Prostate gland (tissue), 2 donors: ENCODE measurements at regions not wholly inside any gene's neighbourhood (a gene's known extent, or its start where the extent isn't known, plus 50 kb on each side); places are given as distances from the start of the nearest gene placed in this dataset.

Experiments
- POLR2A ChIP-seq: fragments of 450-650 bp; IDR thresholded peaks from one replicate; pipeline ENCODE4 v1.6.1; 2016; ENCODE audit warnings: antibody characterized with exemption, mild to moderate bottlenecking
- TF ChIP-seq, protein P1 (sequence below), 4 experiments: fragments of 200-600 bp in 2 of 4; fragments of 450-650 bp in 2 of 4; sonication (generic) in 2 of 4; IDR thresholded peaks; 1 replicate in 3 of 4; 2 replicates in 1 of 4; pipeline ENCODE4 v1.5.1; 2016 to 2019; ENCODE audit warnings: antibody characterized with exemption in 4 of 4, mild to moderate bottlenecking in 2 of 4, moderate library complexity in 2 of 4

GRCh38 chr18:78496079-78496478, 483.5 kb upstream of the SALL3 start:
- TF ChIP-seq, protein P1, sequence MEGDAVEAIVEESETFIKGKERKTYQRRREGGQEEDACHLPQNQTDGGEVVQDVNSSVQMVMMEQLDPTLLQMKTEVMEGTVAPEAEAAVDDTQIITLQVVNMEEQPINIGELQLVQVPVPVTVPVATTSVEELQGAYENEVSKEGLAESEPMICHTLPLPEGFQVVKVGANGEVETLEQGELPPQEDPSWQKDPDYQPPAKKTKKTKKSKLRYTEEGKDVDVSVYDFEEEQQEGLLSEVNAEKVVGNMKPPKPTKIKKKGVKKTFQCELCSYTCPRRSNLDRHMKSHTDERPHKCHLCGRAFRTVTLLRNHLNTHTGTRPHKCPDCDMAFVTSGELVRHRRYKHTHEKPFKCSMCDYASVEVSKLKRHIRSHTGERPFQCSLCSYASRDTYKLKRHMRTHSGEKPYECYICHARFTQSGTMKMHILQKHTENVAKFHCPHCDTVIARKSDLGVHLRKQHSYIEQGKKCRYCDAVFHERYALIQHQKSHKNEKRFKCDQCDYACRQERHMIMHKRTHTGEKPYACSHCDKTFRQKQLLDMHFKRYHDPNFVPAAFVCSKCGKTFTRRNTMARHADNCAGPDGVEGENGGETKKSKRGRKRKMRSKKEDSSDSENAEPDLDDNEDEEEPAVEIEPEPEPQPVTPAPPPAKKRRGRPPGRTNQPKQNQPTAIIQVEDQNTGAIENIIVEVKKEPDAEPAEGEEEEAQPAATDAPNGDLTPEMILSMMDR (IDR thresholded peaks at IDR 0.05) = no peak
- TF ChIP-seq POLR2A = no peak
